Glutamatergic neuron (in vitro differentiated cells): ENCODE measurements at regions not wholly inside any gene's neighbourhood (a gene's known extent, or its start where the extent isn't known, plus 50 kb on each side); places are given as distances from the start of the nearest gene placed in this dataset.

Experiments used
- DNase-seq: peaks from one replicate; pipeline ENCODE4 v3.0.0; 2022
- H3K27ac Mint-ChIP-seq: one replicate; pipeline ENCODE4 v1.8.0; 2020; ENCODE audit warnings: mild to moderate bottlenecking, mixed read lengths, inconsistent platforms; ENCODE audit not compliant: unreplicated experiment
- H3K27me3 Mint-ChIP-seq: one replicate; pipeline ENCODE4 v1.8.0; 2020; ENCODE audit warnings: mild to moderate bottlenecking, moderate library complexity, mixed read lengths, inconsistent platforms; ENCODE audit not compliant: unreplicated experiment
- H3K36me3 Mint-ChIP-seq: one replicate; pipeline ENCODE4 v1.8.0; 2020; ENCODE audit warnings: mild to moderate bottlenecking, mixed read lengths, inconsistent platforms; ENCODE audit not compliant: unreplicated experiment
- H3K4me1 Mint-ChIP-seq: one replicate; pipeline ENCODE4 v1.8.0; 2020; ENCODE audit warnings: mild to moderate bottlenecking, low read depth, mixed read lengths, inconsistent platforms; ENCODE audit not compliant: unreplicated experiment
- H3K4me3 Mint-ChIP-seq: one replicate; pipeline ENCODE4 v1.8.0; 2020; ENCODE audit warnings: mild to moderate bottlenecking, mixed read lengths, inconsistent platforms; ENCODE audit not compliant: unreplicated experiment
- H3K9me3 Mint-ChIP-seq: one replicate; pipeline ENCODE4 v1.8.0; 2020; ENCODE audit warnings: mild to moderate bottlenecking, moderate library complexity, mixed read lengths, inconsistent platforms; ENCODE audit not compliant: unreplicated experiment
- TF ChIP-seq, protein P1 (sequence below): fragments of 200-600 bp; sonication (generic); IDR thresholded peaks from one replicate; pipeline ENCODE4 v1.5.0; 2021; ENCODE audit not compliant: partially characterized antibody, unreplicated experiment

DNA sequence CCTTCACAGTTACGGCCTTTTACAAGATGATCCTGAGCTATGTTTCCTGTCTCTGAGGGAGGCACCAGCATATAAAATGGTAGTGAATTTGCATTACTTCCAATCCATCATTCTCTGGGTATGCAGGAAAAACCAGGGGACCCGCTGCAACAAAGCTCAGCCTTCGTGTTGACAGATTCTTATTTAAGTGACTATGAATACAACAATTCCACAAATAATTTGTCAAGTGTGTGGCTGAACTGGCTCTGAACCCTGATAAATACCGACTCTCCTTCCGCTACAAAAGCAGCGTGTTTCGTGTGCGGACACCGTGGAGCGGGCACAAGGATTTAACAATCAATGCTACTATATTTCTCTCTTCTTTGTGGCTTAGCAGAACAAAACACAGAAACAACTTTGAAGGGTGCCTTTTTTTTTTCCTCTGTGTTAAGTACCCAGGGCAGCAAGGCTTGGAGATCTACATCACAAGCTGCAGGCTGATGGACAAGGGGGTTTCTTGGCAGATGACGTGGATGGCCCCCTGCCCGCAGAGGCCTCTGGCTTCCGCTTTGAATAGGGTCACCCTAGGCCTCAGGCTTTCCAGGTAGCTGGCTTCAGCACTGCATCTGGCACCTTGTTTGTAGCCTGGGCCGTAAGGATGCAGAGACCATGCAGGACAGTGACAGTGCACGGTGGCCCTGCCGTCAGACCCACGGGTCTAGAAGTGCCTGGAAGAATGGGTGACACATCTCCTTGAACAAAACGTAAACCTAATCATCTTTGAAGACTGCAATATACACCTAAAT, 280.5 kb upstream of the TSHZ3 start:
- no peak for DNase-seq
- Mint-ChIP-seq H3K4me3 (no peak overlapping the region), H3K9me3 (peaks cover 2% of the 10 kb centered on the region), H3K27ac (no peak overlapping the region), H3K27me3 (peaks cover 5% of the 10 kb centered on the region), H3K36me3 (no peaks in the 10 kb centered on the region), H3K4me1 (no peaks in the 10 kb centered on the region)
- TF ChIP-seq, protein P1, sequence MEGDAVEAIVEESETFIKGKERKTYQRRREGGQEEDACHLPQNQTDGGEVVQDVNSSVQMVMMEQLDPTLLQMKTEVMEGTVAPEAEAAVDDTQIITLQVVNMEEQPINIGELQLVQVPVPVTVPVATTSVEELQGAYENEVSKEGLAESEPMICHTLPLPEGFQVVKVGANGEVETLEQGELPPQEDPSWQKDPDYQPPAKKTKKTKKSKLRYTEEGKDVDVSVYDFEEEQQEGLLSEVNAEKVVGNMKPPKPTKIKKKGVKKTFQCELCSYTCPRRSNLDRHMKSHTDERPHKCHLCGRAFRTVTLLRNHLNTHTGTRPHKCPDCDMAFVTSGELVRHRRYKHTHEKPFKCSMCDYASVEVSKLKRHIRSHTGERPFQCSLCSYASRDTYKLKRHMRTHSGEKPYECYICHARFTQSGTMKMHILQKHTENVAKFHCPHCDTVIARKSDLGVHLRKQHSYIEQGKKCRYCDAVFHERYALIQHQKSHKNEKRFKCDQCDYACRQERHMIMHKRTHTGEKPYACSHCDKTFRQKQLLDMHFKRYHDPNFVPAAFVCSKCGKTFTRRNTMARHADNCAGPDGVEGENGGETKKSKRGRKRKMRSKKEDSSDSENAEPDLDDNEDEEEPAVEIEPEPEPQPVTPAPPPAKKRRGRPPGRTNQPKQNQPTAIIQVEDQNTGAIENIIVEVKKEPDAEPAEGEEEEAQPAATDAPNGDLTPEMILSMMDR: no peak

DNA sequence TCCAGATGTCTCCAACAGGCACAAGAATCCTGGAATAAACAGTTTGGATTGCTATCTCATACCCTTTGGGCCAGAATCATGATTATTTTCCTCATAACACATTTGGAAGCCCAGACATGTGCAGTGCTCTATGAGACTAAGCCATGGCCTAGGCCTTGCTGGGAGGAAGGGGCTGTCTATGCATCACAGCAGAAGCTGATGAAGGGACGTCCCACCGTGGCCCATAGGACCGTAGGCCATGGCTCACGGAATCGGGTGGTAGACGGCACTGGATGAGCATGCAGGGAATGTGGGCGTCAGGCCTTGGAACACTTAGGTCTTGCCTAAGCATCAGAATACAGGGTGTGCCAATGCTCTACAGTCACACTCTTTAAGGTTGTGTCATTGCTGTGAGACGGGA, 283.8 kb upstream of the TSHZ3 start:
- TF ChIP-seq, protein P1: no peak
- DNase-seq: no peak
- Mint-ChIP-seq H3K36me3 (no peaks in the 10 kb centered on the region), H3K9me3 (peaks cover 2% of the 10 kb centered on the region), H3K27ac (no peak overlapping the region), H3K27me3 (no peaks in the 10 kb centered on the region), H3K4me3 (no peak overlapping the region), H3K4me1 (no peaks in the 10 kb centered on the region)

- H3K4me1 Mint-ChIP-seq: no peaks in the 10 kb centered on the region
- H3K9me3 Mint-ChIP-seq: no peaks in the 10 kb centered on the region
- H3K27ac Mint-ChIP-seq: no peak overlapping the region
Measured at GRCh38 chr19:31639306-31639705, 290.1 kb upstream of the TSHZ3 start.

DNA sequence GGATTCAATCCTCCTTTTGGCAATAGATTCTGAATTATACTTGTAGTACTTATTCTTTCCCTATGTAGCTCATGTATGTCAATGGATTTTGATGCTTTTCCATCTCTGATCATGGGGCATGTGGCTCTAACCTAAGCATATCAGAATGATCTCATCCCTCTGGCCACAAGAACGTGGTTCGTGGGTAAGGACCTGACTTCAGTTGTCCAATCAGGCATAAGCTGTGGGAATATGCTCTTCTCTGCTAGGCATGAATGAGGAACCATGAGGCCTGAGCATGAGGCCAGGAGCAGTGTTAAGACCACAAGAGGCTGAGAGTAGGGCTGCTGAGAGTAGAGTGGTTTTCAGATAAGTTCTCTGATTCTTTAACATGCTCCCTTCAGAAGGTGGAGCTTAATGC, 292.4 kb upstream of the TSHZ3 start:
- Mint-ChIP-seq H3K27ac (no peak overlapping the region), H3K4me3 (no peak overlapping the region), H3K4me1 (no peaks in the 10 kb centered on the region), H3K9me3 (no peaks in the 10 kb centered on the region), H3K36me3 (no peaks in the 10 kb centered on the region), H3K27me3 (peaks cover 2% of the 10 kb centered on the region)
- TF ChIP-seq, protein P1: no peak
- DNase-seq: no peak

More at GRCh38 chr19:31639306-31639705, 290.1 kb upstream of the TSHZ3 start:
- Mint-ChIP-seq H3K27me3 (no peaks in the 10 kb centered on the region), H3K4me3 (no peak overlapping the region), H3K36me3 (no peaks in the 10 kb centered on the region)
- DNase-seq: no peak
- TF ChIP-seq, protein P1: no peak

GRCh38 chr19:31648347-31648746, 299.1 kb upstream of the TSHZ3 start:
- Mint-ChIP-seq H3K27me3 (peaks cover 4% of the 10 kb centered on the region), H3K27ac (no peak overlapping the region), H3K9me3 (peaks cover 3% of the 10 kb centered on the region), H3K36me3 (no peaks in the 10 kb centered on the region), H3K4me3 (no peak overlapping the region), H3K4me1 (peaks cover 2% of the 10 kb centered on the region)
- TF ChIP-seq, protein P1: no peak
- no peak for DNase-seq
